Progenitor cell of endocrine pancreas (in vitro differentiated cells): ENCODE measurements at regions not wholly inside any gene's neighbourhood (a gene's known extent, or its start where the extent isn't known, plus 50 kb on each side); places are given as distances from the start of the nearest gene placed in this dataset.

Experiments used
- DNase-seq: peaks from one replicate; pipeline ENCODE4 v3.0.0; 2021; ENCODE audit warnings: low spot score; ENCODE audit not compliant: unreplicated experiment
- H3K27ac Mint-ChIP-seq: 2 replicates; pipeline ENCODE4 v1.8.0; 2021; ENCODE audit warnings: mild to moderate bottlenecking, moderate library complexity, mixed read lengths
- H3K27me3 Mint-ChIP-seq: 2 replicates; pipeline ENCODE4 v1.8.0; 2021; ENCODE audit warnings: mixed read lengths
- H3K36me3 Mint-ChIP-seq: 2 replicates; pipeline ENCODE4 v1.8.0; 2022; ENCODE audit warnings: mixed read lengths; ENCODE audit not compliant: insufficient read depth
- H3K4me1 Mint-ChIP-seq: 2 replicates; pipeline ENCODE4 v1.8.0; 2021; ENCODE audit warnings: low read depth, mixed read lengths
- H3K4me3 Mint-ChIP-seq: 2 replicates; pipeline ENCODE4 v1.8.0; 2021; ENCODE audit warnings: low read depth, mild to moderate bottlenecking, moderate library complexity, mixed read lengths
- H3K9me3 Mint-ChIP-seq: 2 replicates; pipeline ENCODE4 v1.8.0; 2021; ENCODE audit warnings: low read depth, mixed read lengths
- CTCF ChIP-seq: fragments of 200-600 bp; sonication (generic); IDR thresholded peaks from one replicate; pipeline ENCODE4 v1.5.0; 2021; ENCODE audit warnings: antibody characterized with exemption, mild to moderate bottlenecking; ENCODE audit not compliant: unreplicated experiment

GRCh38 chr2:189370719-189371118, 70.6 kb upstream of the WDR75 start:
- Mint-ChIP-seq H3K36me3 (no peaks in the 10 kb centered on the region), H3K9me3 (no peaks in the 10 kb centered on the region), H3K4me1 (no peaks in the 10 kb centered on the region), H3K27ac (no peak overlapping the region), H3K4me3 (no peak overlapping the region), H3K27me3 (no peaks in the 10 kb centered on the region)
- no peak for DNase-seq
- no peak for TF ChIP-seq CTCF

GRCh38 chr2:189372688-189373257, 68.5 kb upstream of the WDR75 start:
- Mint-ChIP-seq H3K27me3 (no peaks in the 10 kb centered on the region), H3K27ac (no peak overlapping the region), H3K36me3 (no peaks in the 10 kb centered on the region), H3K9me3 (no peaks in the 10 kb centered on the region), H3K4me3 (no peak overlapping the region), H3K4me1 (peaks cover 2% of the 10 kb centered on the region)
- DNase-seq, result no peak
- TF ChIP-seq CTCF, result no peak

GRCh38 chr2:189374481-189374880, 66.8 kb upstream of the WDR75 start:
- no peak for DNase-seq
- TF ChIP-seq CTCF, result no peak

GRCh38 chr2:189375842-189376241, 65.4 kb upstream of the WDR75 start:
- H3K27me3 Mint-ChIP-seq, result no peaks in the 10 kb centered on the region
- no peak overlapping the region for H3K27ac Mint-ChIP-seq
- no peaks in the 10 kb centered on the region for H3K36me3 Mint-ChIP-seq
- no peak overlapping the region for H3K4me3 Mint-ChIP-seq
- H3K9me3 Mint-ChIP-seq, result no peaks in the 10 kb centered on the region
- TF ChIP-seq CTCF, result no peak
- DNase-seq, result no peak
- peaks cover 3% of the 10 kb centered on the region for H3K4me1 Mint-ChIP-seq

More at GRCh38 chr2:189374481-189374880, 66.8 kb upstream of the WDR75 start:
- no peak overlapping the region for H3K4me3 Mint-ChIP-seq
- no peaks in the 10 kb centered on the region for H3K9me3 Mint-ChIP-seq
- no peaks in the 10 kb centered on the region for H3K36me3 Mint-ChIP-seq
- H3K27me3 Mint-ChIP-seq, result no peaks in the 10 kb centered on the region
- no peak overlapping the region for H3K27ac Mint-ChIP-seq
- H3K4me1 Mint-ChIP-seq, result peaks cover 3% of the 10 kb centered on the region

GRCh38 chr2:189379287-189379630, 62.0 kb upstream of the WDR75 start:
- no peak for TF ChIP-seq CTCF
- H3K27ac Mint-ChIP-seq, result no peak overlapping the region
- no peak for DNase-seq
- H3K4me3 Mint-ChIP-seq, result no peak overlapping the region
- no peaks in the 10 kb centered on the region for H3K9me3 Mint-ChIP-seq
- H3K27me3 Mint-ChIP-seq, result no peaks in the 10 kb centered on the region
- peaks cover 3% of the 10 kb centered on the region for H3K4me1 Mint-ChIP-seq
- no peaks in the 10 kb centered on the region for H3K36me3 Mint-ChIP-seq
